A549 (cell line): ENCODE measurements at regions not wholly inside any gene's neighbourhood (a gene's known extent, or its start where the extent isn't known, plus 50 kb on each side); places are given as distances from the start of the nearest gene placed in this dataset.

Experiments
- ATAC-seq, 2 experiments: fragments of 200-7000 bp in 1 of 2; fragments of >200 bp in 1 of 2; cut with Nextera tagmentation in 1 of 2; cut with Tn5 transposase in 1 of 2; 3 replicates each; pipeline versions ENCODE4 v1.8.0 to v1.9.1; 2018 to 2020; ENCODE audit warnings: mild to moderate bottlenecking in 1 of 2, moderate library complexity in 1 of 2
- CTCF ChIA-PET: fragments of 300-600 bp; sonication (Branson Sonifier 250); formaldehyde crosslinking; extraction: SDS; loops from one replicate; lab custom pipeline; 2021; ENCODE audit warnings: antibody characterized with exemption, inconsistent platforms; lab: Yijun Ruan, JAX
- POLR2A ChIA-PET: fragments of 350-600 bp; formaldehyde crosslinking; extraction: SDS; loops from one replicate; lab custom pipeline; 2021; ENCODE audit warnings: antibody characterized with exemption, inconsistent platforms; lab: Yijun Ruan, JAX
- DNase-seq, 2 experiments: peaks; one replicate each; pipeline versions ENCODE4 v3.0.0 to v3.0.0-alpha.2; 2011 to 2016; ENCODE audit warnings: low read depth in 1 of 2, low spot score in 1 of 2
- FAIRE-seq: peaks from 2 replicates; lab custom pipeline; 2011; peaks lifted over from hg19 to GRCh38; lab: Jason Lieb, UNC
- H3K27ac ChIP-seq, 2 experiments: fragments of >200 bp; sonication (Bioruptor Twin); formaldehyde crosslinking; 3 replicates each; pipeline ENCODE4 v1.5.1; 2016 to 2017
- H3K4me1 ChIP-seq: fragments of >200 bp; sonication (Bioruptor Twin); formaldehyde crosslinking; 3 replicates; pipeline ENCODE4 v1.6.1; 2016
- H3K4me2 ChIP-seq: fragments of >200 bp; sonication (Bioruptor Twin); formaldehyde crosslinking; 3 replicates; pipeline ENCODE4 v1.6.1; 2016
- H3K4me3 ChIP-seq: fragments of >200 bp; sonication (Bioruptor Twin); formaldehyde crosslinking; 3 replicates; pipeline ENCODE4 v1.5.1; 2016
- H3K9me3 ChIP-seq: fragments of >200 bp; sonication (Bioruptor Twin); formaldehyde crosslinking; 3 replicates; pipeline ENCODE4 v1.6.1; 2016
- CBX2 ChIP-seq: fragments of 200-600 bp; sonication (generic); IDR thresholded peaks from 2 replicates; pipeline ENCODE4 v1.6.1; 2016; ENCODE audit warnings: low read depth, mild to moderate bottlenecking, borderline replicate concordance
- CBX8 ChIP-seq: fragments of 200-600 bp; sonication (generic); IDR thresholded peaks from 2 replicates; pipeline ENCODE4 v1.6.1; 2016
- CEBPB ChIP-seq, 2 experiments: fragments of >200 bp in 1 of 2; sonication (Bioruptor Twin) in 1 of 2; formaldehyde crosslinking in 1 of 2; IDR thresholded peaks; 2 replicates each; pipeline ENCODE4 v1.6.1; 2012 to 2016
- EHF ChIP-seq: fragments of 250-450 bp; sonication (Bioruptor Pico); IDR thresholded peaks from 2 replicates; pipeline ENCODE4 v1.5.0; 2020; ENCODE audit warnings: mild to moderate bottlenecking
- ESRRA ChIP-seq: fragments of 150-350 bp; IDR thresholded peaks from 2 replicates; pipeline ENCODE4 v1.6.1; 2014; ENCODE audit warnings: mild to moderate bottlenecking, low read length, borderline replicate concordance
- FOSB ChIP-seq: fragments of 250-450 bp; sonication (Bioruptor Pico); IDR thresholded peaks from 2 replicates; pipeline ENCODE4 v1.5.0; 2020; ENCODE audit warnings: mild to moderate bottlenecking, moderate library complexity
- FOSL2 ChIP-seq, 2 experiments: fragments of 450-650 bp in 1 of 2; fragments of >200 bp in 1 of 2; sonication (Bioruptor Twin) in 1 of 2; formaldehyde crosslinking; IDR thresholded peaks; 2 replicates each; pipeline versions ENCODE4 v1.5.0 to v1.6.1; 2016 to 2020; ENCODE audit warnings: mild to moderate bottlenecking in 1 of 2, moderate library complexity in 1 of 2
- HDAC2 ChIP-seq: fragments of 200-600 bp; sonication (generic); IDR thresholded peaks from 2 replicates; pipeline ENCODE4 v1.6.1; 2016
- HOXA7 ChIP-seq: fragments of 250-450 bp; sonication (Bioruptor Pico); IDR thresholded peaks from 2 replicates; pipeline ENCODE4 v1.5.0; 2020; ENCODE audit warnings: mild to moderate bottlenecking, moderate library complexity
- HOXB5 ChIP-seq: fragments of 250-450 bp; sonication (Bioruptor Pico); IDR thresholded peaks from 2 replicates; pipeline ENCODE4 v1.5.0; 2020; ENCODE audit warnings: mild to moderate bottlenecking, moderate library complexity
- JUN ChIP-seq, 2 experiments: fragments of >200 bp; sonication (Bioruptor Twin); formaldehyde crosslinking; IDR thresholded peaks; 2 replicates in 1 of 2; 3 replicates in 1 of 2; pipeline ENCODE4 v1.6.1; 2016 to 2017
- JUNB ChIP-seq: fragments of >200 bp; sonication (Bioruptor Twin); formaldehyde crosslinking; IDR thresholded peaks from 2 replicates; pipeline ENCODE4 v1.6.1; 2016
- MAFK ChIP-seq: fragments of 450-650 bp; IDR thresholded peaks from 2 replicates; pipeline ENCODE4 v1.6.1; 2014; ENCODE audit not compliant: partially characterized antibody
- MYC ChIP-seq: IDR thresholded peaks from 2 replicates; pipeline ENCODE4 v1.6.1; 2012; ENCODE audit warnings: mild to moderate bottlenecking, inconsistent platforms, low read length, improper control_type of control experiment, borderline replicate concordance
- NPAS2 ChIP-seq: fragments of 250-450 bp; sonication (Bioruptor Pico); IDR thresholded peaks from 2 replicates; pipeline ENCODE4 v1.8.0; 2022; ENCODE audit warnings: mild to moderate bottlenecking, moderate library complexity, borderline replicate concordance
- RCOR1 ChIP-seq: fragments of 150-350 bp; IDR thresholded peaks from 2 replicates; pipeline ENCODE4 v1.6.1; 2014; ENCODE audit warnings: antibody characterized with exemption, low read length, low read depth
- RNF2 ChIP-seq: fragments of 200-600 bp; sonication (generic); IDR thresholded peaks from 2 replicates; pipeline ENCODE4 v1.6.1; 2016; ENCODE audit warnings: low read depth, mild to moderate bottlenecking, antibody characterized with exemption, moderate library complexity, borderline replicate concordance
- SREBF2 ChIP-seq: fragments of 450-650 bp; IDR thresholded peaks from 2 replicates; pipeline ENCODE4 v1.6.1; 2014; ENCODE audit warnings: mild to moderate bottlenecking, moderate library complexity
- TP53 ChIP-seq: fragments of 250-450 bp; sonication (Bioruptor Pico); IDR thresholded peaks from 2 replicates; pipeline ENCODE4 v1.5.0; 2021; ENCODE audit warnings: mild to moderate bottlenecking, moderate library complexity
- ZSCAN20 ChIP-seq: fragments of 250-450 bp; sonication (Bioruptor Pico); IDR thresholded peaks from 2 replicates; pipeline ENCODE4 v1.8.0; 2022; ENCODE audit warnings: mild to moderate bottlenecking, moderate library complexity
- WGBS: methylation state at CpG from one replicate; pipeline ENCODE4 v1.1.6; 2017; ENCODE audit errors: missing lambda C conversion rate; 5-methylcytosine and 5-hydroxymethylcytosine counted together
- TF ChIP-seq, protein P1 (sequence below): IDR thresholded peaks from 2 replicates; pipeline ENCODE4 v1.6.1; 2012
- TF ChIP-seq, protein P2 (sequence below): fragments of >200 bp; sonication (Bioruptor Twin); formaldehyde crosslinking; IDR thresholded peaks from 2 replicates; pipeline ENCODE4 v1.6.1; 2016
- TF ChIP-seq, protein P3 (sequence below): fragments of 250-450 bp; sonication (Bioruptor Pico); IDR thresholded peaks from 2 replicates; pipeline ENCODE4 v1.5.0; 2020; ENCODE audit warnings: low read depth, mild to moderate bottlenecking, moderate library complexity
- TF ChIP-seq, protein P4 (sequence below): fragments of 200-600 bp; sonication (generic); IDR thresholded peaks from 2 replicates; pipeline ENCODE4 v1.6.1; 2016; ENCODE audit warnings: antibody characterized with exemption, mild to moderate bottlenecking, moderate library complexity
- TF ChIP-seq, protein P5 (sequence below): fragments of >200 bp; sonication (Bioruptor Twin); formaldehyde crosslinking; IDR thresholded peaks from 3 replicates; pipeline ENCODE4 v1.5.1; 2016
- TF ChIP-seq, protein P6 (sequence below): IDR thresholded peaks from 2 replicates; pipeline ENCODE4 v1.6.1; 2012; ENCODE audit warnings: low read depth, borderline replicate concordance

DNA sequence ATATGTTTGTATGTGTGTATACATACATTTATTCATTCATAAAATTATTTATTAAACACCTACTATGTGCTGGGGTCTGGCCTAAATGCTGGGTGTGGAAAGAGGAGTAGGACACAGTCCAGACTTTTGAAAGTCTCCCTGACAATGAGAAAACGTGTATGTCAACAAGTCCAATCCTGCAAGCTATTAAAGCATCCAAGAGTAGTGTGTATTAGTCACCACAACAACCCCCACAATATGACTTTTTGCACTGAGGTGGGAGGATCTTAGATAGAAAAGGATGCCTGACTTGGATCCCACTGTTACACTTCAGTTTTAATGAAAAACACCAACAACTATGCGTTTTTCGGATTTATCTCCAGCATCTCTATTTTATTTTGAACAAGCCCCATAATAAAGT lies 446.4 kb downstream of the EPHA4 start:
- ChIA-PET CTCF (no interaction called here), POLR2A (interaction anchor here (0.6 kb wide), 1 partner anchor 190 kb away, joined by 3 read pairs; no protein-coding TSS in a partner anchor)
- no peaks in the 10 kb centered on the region for H3K4me1 ChIP-seq
- no peak for FAIRE-seq
- no peak for DNase-seq
- H3K4me2 ChIP-seq = no peak overlapping the region
- WGBS = 10% methylated on average over 3 of the region's 3 CpGs
- H3K27ac ChIP-seq = no peak overlapping the region
- peaks cover 8% of the 10 kb centered on the region; the same call in 1 of the 3 replicates for H3K9me3 ChIP-seq
- no peak for ATAC-seq
- TF ChIP-seq, protein P1, sequence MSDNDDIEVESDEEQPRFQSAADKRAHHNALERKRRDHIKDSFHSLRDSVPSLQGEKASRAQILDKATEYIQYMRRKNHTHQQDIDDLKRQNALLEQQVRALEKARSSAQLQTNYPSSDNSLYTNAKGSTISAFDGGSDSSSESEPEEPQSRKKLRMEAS = no peak
- no peak for TF ChIP-seq ESRRA
- TF ChIP-seq FOSL2 (IDR thresholded peaks at IDR 0.05) = no peak
- TF ChIP-seq FOSL2 (CRISPR knock-in tag; IDR thresholded peaks at IDR 0.05) = no peak
- TF ChIP-seq ZSCAN20 = no peak
- no peak for TF ChIP-seq MYC
- TF ChIP-seq, protein P2, sequence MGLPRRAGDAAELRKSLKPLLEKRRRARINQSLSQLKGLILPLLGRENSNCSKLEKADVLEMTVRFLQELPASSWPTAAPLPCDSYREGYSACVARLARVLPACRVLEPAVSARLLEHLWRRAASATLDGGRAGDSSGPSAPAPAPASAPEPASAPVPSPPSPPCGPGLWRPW = no peak
- TF ChIP-seq SREBF2 = no peak
- TF ChIP-seq CBX2 = no peak
- no peak for TF ChIP-seq NPAS2 (CRISPR knock-in tag)
- TF ChIP-seq MAFK = no peak
- TF ChIP-seq, protein P3, sequence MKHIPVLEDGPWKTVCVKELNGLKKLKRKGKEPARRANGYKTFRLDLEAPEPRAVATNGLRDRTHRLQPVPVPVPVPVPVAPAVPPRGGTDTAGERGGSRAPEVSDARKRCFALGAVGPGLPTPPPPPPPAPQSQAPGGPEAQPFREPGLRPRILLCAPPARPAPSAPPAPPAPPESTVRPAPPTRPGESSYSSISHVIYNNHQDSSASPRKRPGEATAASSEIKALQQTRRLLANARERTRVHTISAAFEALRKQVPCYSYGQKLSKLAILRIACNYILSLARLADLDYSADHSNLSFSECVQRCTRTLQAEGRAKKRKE (CRISPR knock-in tag) = no peak
- TF ChIP-seq, protein P4, sequence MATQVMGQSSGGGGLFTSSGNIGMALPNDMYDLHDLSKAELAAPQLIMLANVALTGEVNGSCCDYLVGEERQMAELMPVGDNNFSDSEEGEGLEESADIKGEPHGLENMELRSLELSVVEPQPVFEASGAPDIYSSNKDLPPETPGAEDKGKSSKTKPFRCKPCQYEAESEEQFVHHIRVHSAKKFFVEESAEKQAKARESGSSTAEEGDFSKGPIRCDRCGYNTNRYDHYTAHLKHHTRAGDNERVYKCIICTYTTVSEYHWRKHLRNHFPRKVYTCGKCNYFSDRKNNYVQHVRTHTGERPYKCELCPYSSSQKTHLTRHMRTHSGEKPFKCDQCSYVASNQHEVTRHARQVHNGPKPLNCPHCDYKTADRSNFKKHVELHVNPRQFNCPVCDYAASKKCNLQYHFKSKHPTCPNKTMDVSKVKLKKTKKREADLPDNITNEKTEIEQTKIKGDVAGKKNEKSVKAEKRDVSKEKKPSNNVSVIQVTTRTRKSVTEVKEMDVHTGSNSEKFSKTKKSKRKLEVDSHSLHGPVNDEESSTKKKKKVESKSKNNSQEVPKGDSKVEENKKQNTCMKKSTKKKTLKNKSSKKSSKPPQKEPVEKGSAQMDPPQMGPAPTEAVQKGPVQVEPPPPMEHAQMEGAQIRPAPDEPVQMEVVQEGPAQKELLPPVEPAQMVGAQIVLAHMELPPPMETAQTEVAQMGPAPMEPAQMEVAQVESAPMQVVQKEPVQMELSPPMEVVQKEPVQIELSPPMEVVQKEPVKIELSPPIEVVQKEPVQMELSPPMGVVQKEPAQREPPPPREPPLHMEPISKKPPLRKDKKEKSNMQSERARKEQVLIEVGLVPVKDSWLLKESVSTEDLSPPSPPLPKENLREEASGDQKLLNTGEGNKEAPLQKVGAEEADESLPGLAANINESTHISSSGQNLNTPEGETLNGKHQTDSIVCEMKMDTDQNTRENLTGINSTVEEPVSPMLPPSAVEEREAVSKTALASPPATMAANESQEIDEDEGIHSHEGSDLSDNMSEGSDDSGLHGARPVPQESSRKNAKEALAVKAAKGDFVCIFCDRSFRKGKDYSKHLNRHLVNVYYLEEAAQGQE = no peak
- TF ChIP-seq JUNB = no peak
- no peak for TF ChIP-seq HOXB5
- no peak overlapping the region for H3K4me3 ChIP-seq

DNA sequence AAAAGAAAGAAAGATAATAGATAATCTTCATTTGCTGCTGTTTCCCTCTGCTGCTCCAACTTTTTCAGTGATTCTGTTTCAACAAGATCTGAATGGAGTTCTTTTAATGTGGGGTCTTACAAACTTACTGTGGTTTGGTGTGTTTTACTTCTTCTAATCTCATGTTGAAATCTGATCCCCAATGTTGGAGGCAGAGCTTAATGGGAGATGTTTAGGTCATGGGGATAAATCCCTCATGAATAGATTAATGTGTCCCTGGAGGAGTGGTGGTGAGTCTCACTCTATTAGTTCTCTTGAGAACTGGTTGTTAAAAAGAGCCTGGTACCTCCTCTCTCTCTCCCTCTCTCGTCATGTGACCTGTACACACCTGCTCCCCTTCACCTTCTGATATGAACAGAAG lies 442.4 kb downstream of the EPHA4 start:
- Histone ChIP-seq H3K4me1 (no peaks in the 10 kb centered on the region), H3K4me2 (no peak overlapping the region), H3K27ac (no peak overlapping the region), H3K9me3 (peaks cover 8% of the 10 kb centered on the region; the same call in 1 of the 3 replicates), H3K4me3 (no peak overlapping the region)
- 5% methylated on average over 1 of the region's 1 CpG for WGBS
- ChIA-PET CTCF (no interaction called here), POLR2A (no interaction called here)
- ATAC-seq (no peak), DNase-seq (no peak), FAIRE-seq (no peak)
- TF ChIP-seq FOSB (CRISPR knock-in tag) = no peak
- TF ChIP-seq, protein P5, sequence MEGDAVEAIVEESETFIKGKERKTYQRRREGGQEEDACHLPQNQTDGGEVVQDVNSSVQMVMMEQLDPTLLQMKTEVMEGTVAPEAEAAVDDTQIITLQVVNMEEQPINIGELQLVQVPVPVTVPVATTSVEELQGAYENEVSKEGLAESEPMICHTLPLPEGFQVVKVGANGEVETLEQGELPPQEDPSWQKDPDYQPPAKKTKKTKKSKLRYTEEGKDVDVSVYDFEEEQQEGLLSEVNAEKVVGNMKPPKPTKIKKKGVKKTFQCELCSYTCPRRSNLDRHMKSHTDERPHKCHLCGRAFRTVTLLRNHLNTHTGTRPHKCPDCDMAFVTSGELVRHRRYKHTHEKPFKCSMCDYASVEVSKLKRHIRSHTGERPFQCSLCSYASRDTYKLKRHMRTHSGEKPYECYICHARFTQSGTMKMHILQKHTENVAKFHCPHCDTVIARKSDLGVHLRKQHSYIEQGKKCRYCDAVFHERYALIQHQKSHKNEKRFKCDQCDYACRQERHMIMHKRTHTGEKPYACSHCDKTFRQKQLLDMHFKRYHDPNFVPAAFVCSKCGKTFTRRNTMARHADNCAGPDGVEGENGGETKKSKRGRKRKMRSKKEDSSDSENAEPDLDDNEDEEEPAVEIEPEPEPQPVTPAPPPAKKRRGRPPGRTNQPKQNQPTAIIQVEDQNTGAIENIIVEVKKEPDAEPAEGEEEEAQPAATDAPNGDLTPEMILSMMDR = no peak
- no peak for TF ChIP-seq HOXB5
- no peak for TF ChIP-seq TP53
- no peak for TF ChIP-seq JUN (IDR thresholded peaks at IDR 0.05)
- TF ChIP-seq NPAS2 (CRISPR knock-in tag) = no peak
- TF ChIP-seq FOSL2 (IDR thresholded peaks at IDR 0.05) = no peak
- no peak for TF ChIP-seq FOSL2 (CRISPR knock-in tag; IDR thresholded peaks at IDR 0.05)
- no peak for TF ChIP-seq RNF2
- no peak for TF ChIP-seq HOXA7 (CRISPR knock-in tag)
- no peak for TF ChIP-seq CEBPB (IDR thresholded peaks at IDR 0.05)
- no peak for TF ChIP-seq EHF
- TF ChIP-seq, protein P6, sequence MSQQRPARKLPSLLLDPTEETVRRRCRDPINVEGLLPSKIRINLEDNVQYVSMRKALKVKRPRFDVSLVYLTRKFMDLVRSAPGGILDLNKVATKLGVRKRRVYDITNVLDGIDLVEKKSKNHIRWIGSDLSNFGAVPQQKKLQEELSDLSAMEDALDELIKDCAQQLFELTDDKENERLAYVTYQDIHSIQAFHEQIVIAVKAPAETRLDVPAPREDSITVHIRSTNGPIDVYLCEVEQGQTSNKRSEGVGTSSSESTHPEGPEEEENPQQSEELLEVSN = no peak
- TF ChIP-seq RCOR1 = no peak
- TF ChIP-seq CBX8 = no peak
- no peak for TF ChIP-seq HDAC2
- no peak for TF ChIP-seq ZSCAN20
